ENCODE measurements at regions not wholly inside any gene's neighbourhood (a gene's known extent, or its start where the extent isn't known, plus 50 kb on each side); places are given as distances from the start of the nearest gene placed in this dataset.

GRCh38 chr13:73661066-73661465, 473.1 kb downstream of the KLF12 start:
- H3K27ac ChIP-seq: no peak overlapping the region
- no peaks in the 10 kb centered on the region for H3K4me1 ChIP-seq (ENCODE audit: low read depth, poor library complexity, severe bottlenecking)
- H3K9ac ChIP-seq: no peak overlapping the region
- no peak overlapping the region for H3K4me3 ChIP-seq (IDR thresholded peaks at IDR 0.05; ENCODE audit: insufficient read depth, low read depth, low read length)
- no peak overlapping the region for H2AFZ ChIP-seq (ENCODE audit: low read depth)
- H3K4me2 ChIP-seq: no peak overlapping the region
- no peaks in the 10 kb centered on the region for H3K27me3 ChIP-seq (ENCODE audit: insufficient read depth, low read depth)
- TF ChIP-seq CTCF (conservative IDR thresholded peaks at IDR 0.05; ENCODE audit: low read depth, low read length): no peak
- no peaks in the 10 kb centered on the region for H3K79me2 ChIP-seq (ENCODE audit: insufficient read depth, low read depth)
- no peaks in the 10 kb centered on the region for H3K36me3 ChIP-seq (ENCODE audit: insufficient read depth)
- no peaks in the 10 kb centered on the region for H4K20me1 ChIP-seq (ENCODE audit: insufficient read depth)

DNA sequence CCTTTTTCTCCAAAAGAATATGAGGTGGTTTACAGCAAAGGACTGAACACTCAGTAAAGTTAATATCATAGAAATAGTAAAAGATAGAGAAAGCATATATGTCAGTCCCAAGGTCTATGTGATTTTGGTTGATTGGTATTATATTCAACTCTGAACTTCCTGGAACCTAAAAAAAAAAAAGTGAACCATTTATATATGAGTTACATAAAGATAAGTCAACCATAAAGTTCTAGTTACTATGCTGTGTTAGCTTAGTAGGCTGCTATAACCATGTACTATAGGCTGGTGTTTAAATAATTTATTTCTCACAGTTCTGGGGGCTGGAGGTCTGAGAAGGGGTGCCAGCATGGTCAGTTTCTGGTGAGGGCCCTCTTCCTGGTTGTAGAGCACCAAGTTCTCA, 475.6 kb downstream of the KLF12 start:
- Histone ChIP-seq H3K4me2 (no peak overlapping the region), H3K27ac (no peak overlapping the region), H3K4me1 (ENCODE audit: low read depth, poor library complexity, severe bottlenecking) (no peaks in the 10 kb centered on the region), H3K79me2 (ENCODE audit: insufficient read depth, low read depth) (no peaks in the 10 kb centered on the region), H3K9ac (no peak overlapping the region), H3K36me3 (ENCODE audit: insufficient read depth) (no peaks in the 10 kb centered on the region), H3K27me3 (ENCODE audit: insufficient read depth, low read depth) (no peaks in the 10 kb centered on the region), H4K20me1 (ENCODE audit: insufficient read depth) (no peaks in the 10 kb centered on the region), H3K4me3 (IDR thresholded peaks at IDR 0.05; ENCODE audit: insufficient read depth, low read depth, low read length) (no peak overlapping the region), H2AFZ (ENCODE audit: low read depth) (no peak overlapping the region)
- no peak for TF ChIP-seq CTCF (conservative IDR thresholded peaks at IDR 0.05; ENCODE audit: low read depth, low read length)

DNA sequence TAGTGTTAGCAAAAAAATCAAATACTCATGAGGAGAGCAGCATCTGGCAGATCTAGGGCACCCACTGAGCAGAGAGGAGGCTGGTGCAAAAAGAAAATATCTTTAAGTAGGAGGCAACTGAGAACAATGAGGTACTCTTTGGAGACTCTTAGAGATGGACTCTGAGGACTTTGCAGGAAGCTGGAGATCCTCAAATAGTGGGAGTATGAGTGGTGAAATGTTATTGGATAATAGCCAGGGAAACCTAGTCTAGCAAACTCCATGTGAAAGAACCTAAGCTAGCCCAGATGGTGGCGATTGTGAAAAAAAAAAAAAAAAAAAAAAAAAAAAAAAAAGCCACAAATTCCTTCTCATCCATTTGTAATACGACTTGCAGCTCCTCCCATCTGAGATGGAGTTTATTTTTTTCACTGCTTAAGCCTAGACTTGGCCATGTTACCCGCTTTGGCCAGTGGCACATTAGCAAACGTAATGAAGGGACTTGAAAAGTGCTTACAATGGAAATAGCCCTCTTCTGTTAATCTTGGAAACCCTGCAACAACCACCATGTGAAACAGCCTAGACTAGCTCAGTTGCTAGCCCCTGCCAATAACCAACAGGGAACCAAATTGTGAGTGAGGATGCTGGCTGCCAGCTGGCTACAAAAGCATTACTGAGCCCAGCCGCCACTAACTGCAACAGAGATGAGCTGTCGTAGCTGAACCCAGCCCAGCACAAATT, 476.2 kb downstream of the KLF12 start:
- Histone ChIP-seq H3K27me3 (ENCODE audit: insufficient read depth, low read depth) (no peaks in the 10 kb centered on the region), H2AFZ (ENCODE audit: low read depth) (no peak overlapping the region), H3K4me1 (ENCODE audit: low read depth, poor library complexity, severe bottlenecking) (no peaks in the 10 kb centered on the region), H3K36me3 (ENCODE audit: insufficient read depth) (no peaks in the 10 kb centered on the region), H3K4me3 (IDR thresholded peaks at IDR 0.05; ENCODE audit: insufficient read depth, low read depth, low read length) (no peak overlapping the region), H4K20me1 (ENCODE audit: insufficient read depth) (no peaks in the 10 kb centered on the region), H3K27ac (no peak overlapping the region), H3K79me2 (ENCODE audit: insufficient read depth, low read depth) (no peaks in the 10 kb centered on the region), H3K9ac (no peak overlapping the region), H3K4me2 (no peak overlapping the region)
- TF ChIP-seq CTCF (conservative IDR thresholded peaks at IDR 0.05; ENCODE audit: low read depth, low read length): no peak

GRCh38 chr13:73656863-73657262, 477.3 kb downstream of the KLF12 start:
- Histone ChIP-seq H3K79me2 (ENCODE audit: insufficient read depth, low read depth) (no peaks in the 10 kb centered on the region), H3K27ac (no peak overlapping the region), H3K4me1 (ENCODE audit: low read depth, poor library complexity, severe bottlenecking) (no peaks in the 10 kb centered on the region), H3K36me3 (ENCODE audit: insufficient read depth) (no peaks in the 10 kb centered on the region), H3K4me2 (no peak overlapping the region), H3K27me3 (ENCODE audit: insufficient read depth, low read depth) (no peaks in the 10 kb centered on the region), H4K20me1 (ENCODE audit: insufficient read depth) (no peaks in the 10 kb centered on the region), H3K4me3 (IDR thresholded peaks at IDR 0.05; ENCODE audit: insufficient read depth, low read depth, low read length) (no peak overlapping the region), H2AFZ (ENCODE audit: low read depth) (no peak overlapping the region), H3K9ac (no peak overlapping the region)
- TF ChIP-seq CTCF (conservative IDR thresholded peaks at IDR 0.05; ENCODE audit: low read depth, low read length): no peak
